B cell (primary cell): ENCODE measurements at regions not wholly inside any gene's neighbourhood (a gene's known extent, or its start where the extent isn't known, plus 50 kb on each side); places are given as distances from the start of the nearest gene placed in this dataset.

Experiments
- ATAC-seq: fragments of 200-7000 bp; cut with Tn5 transposase; one replicate; pipeline ENCODE4 v1.10.0; 2021; ENCODE audit warnings: low read depth, mild to moderate bottlenecking, moderate number of reproducible peaks, moderate library complexity
- CTCF ChIA-PET: fragments of 350-600 bp; sonication (Branson Sonifier 250); formaldehyde crosslinking; loops from one replicate; lab custom pipeline; 2021; ENCODE audit warnings: antibody characterized with exemption, inconsistent platforms; lab: Charles Lee
- POLR2A ChIA-PET: fragments of 350-600 bp; sonication (Branson Sonifier 250); formaldehyde crosslinking; loops from one replicate; lab custom pipeline; 2021; ENCODE audit warnings: antibody characterized with exemption; lab: Charles Lee
- DNase-seq: peaks from one replicate; pipeline ENCODE4 v3.0.0; 2013
- H2AFZ ChIP-seq: 2 replicates; pipeline ENCODE4 v1.6.1; 2012; ENCODE audit warnings: mild to moderate bottlenecking, low read depth, low read length; ENCODE audit not compliant: insufficient read depth, poor library complexity, severe bottlenecking
- H3K27ac ChIP-seq, 2 donors: 1 replicate in 1 of 2; 2 replicates in 1 of 2; pipeline ENCODE4 v1.5.1; 2012 to 2013; ENCODE audit warnings: low read length in 2 of 2, mild to moderate bottlenecking in 2 of 2, moderate library complexity in 1 of 2
- H3K27me3 ChIP-seq, 4 experiments: fragments of 200-600 bp in 1 of 4; sonication (generic) in 1 of 4; replicated peaks in 1 of 4; 1 replicate in 2 of 4; 2 replicates in 2 of 4; pipeline versions ENCODE4 v1.6.1 to v1.7.0; 2013 to 2016; ENCODE audit warnings: low read length in 3 of 4, mild to moderate bottlenecking in 2 of 4, mixed read lengths in 1 of 4, moderate library complexity in 1 of 4; ENCODE audit not compliant: insufficient read depth in 4 of 4, control insufficient read depth in 3 of 4; ENCODE audit errors: control extremely low read depth in 1 of 4
- H3K36me3 ChIP-seq, 2 experiments: replicated peaks in 1 of 2; 1 replicate in 1 of 2; 2 replicates in 1 of 2; pipeline versions ENCODE4 v1.6.1 to v1.7.1; 2013; ENCODE audit warnings: low read length in 1 of 2; ENCODE audit not compliant: insufficient read depth in 2 of 2, control insufficient read depth in 1 of 2; ENCODE audit errors: control extremely low read depth in 1 of 2, extremely low read depth in 1 of 2
- H3K4me1 ChIP-seq, 2 donors: fragments of 200-600 bp in 1 of 2; sonication (generic) in 1 of 2; 1 replicate in 1 of 2; 2 replicates in 1 of 2; pipeline versions ENCODE4 v1.5.1 to v1.6.1; 2013 to 2017; ENCODE audit warnings: low read length in 2 of 2; ENCODE audit not compliant: control insufficient read depth in 2 of 2, insufficient read depth in 2 of 2
- H3K4me2 ChIP-seq: replicated peaks from 2 replicates; pipeline ENCODE3; 2012; ENCODE audit warnings: mild to moderate bottlenecking, low read depth, low read length; ENCODE audit not compliant: poor library complexity, severe bottlenecking
- H3K4me3 ChIP-seq, 5 experiments: fragments of 200-600 bp in 1 of 5; sonication (generic) in 1 of 5; 1 replicate in 3 of 5; 2 replicates in 2 of 5; pipeline versions ENCODE4 v1.5.1 to v1.7.0; 2011 to 2016; ENCODE audit warnings: low read length in 4 of 5, mild to moderate bottlenecking in 4 of 5, low read depth in 2 of 5, control low read depth in 1 of 5, moderate library complexity in 1 of 5; ENCODE audit not compliant: insufficient read depth in 1 of 5; ENCODE audit errors: control extremely low read depth in 1 of 5, extremely low read depth in 1 of 5
- H3K79me2 ChIP-seq: fragments of 200-600 bp; sonication (generic); one replicate; pipeline ENCODE4 v1.6.0; 2016; ENCODE audit warnings: low read length; ENCODE audit not compliant: control insufficient read depth, insufficient read depth
- H3K9ac ChIP-seq: fragments of 200-600 bp; sonication (generic); 2 replicates; pipeline ENCODE4 v1.6.1; 2017; ENCODE audit warnings: mild to moderate bottlenecking, low read length, moderate library complexity
- H3K9me3 ChIP-seq, 3 donors: one replicate each; pipeline versions ENCODE4 v1.6.1 to v1.7.1; 2013; ENCODE audit warnings: low read length in 2 of 3; ENCODE audit not compliant: control insufficient read depth in 2 of 3, insufficient read depth in 1 of 3; ENCODE audit errors: control extremely low read depth in 1 of 3
- H4K20me1 ChIP-seq: 2 replicates; pipeline ENCODE4 v1.6.0; 2012; ENCODE audit warnings: mild to moderate bottlenecking, low read length; ENCODE audit not compliant: insufficient read depth, control insufficient read depth, poor library complexity, severe bottlenecking
- H3K27ac Mint-ChIP-seq: one replicate; pipeline ENCODE4 v1.8.0; 2021; ENCODE audit warnings: mixed read lengths
- H3K27me3 Mint-ChIP-seq: one replicate; pipeline ENCODE4 v1.8.0; 2021; ENCODE audit warnings: mixed read lengths
- H3K4me1 Mint-ChIP-seq: one replicate; pipeline ENCODE4 v1.8.0; 2021; ENCODE audit warnings: mixed read lengths
- H3K4me3 Mint-ChIP-seq: one replicate; pipeline ENCODE4 v1.8.0; 2021; ENCODE audit warnings: mixed read lengths
- H3K9me3 Mint-ChIP-seq: one replicate; pipeline ENCODE4 v1.8.0; 2022; ENCODE audit warnings: mixed read lengths; ENCODE audit not compliant: insufficient read depth
- CTCF ChIP-seq: fragments of 200-600 bp; IDR thresholded peaks from one replicate; pipeline ENCODE4 v1.8.0; 2022; ENCODE audit warnings: antibody characterized with exemption, mild to moderate bottlenecking
- EZH2 ChIP-seq: IDR thresholded peaks from 2 replicates; pipeline ENCODE4 v1.6.1; 2012; ENCODE audit warnings: borderline replicate concordance, low read depth, mild to moderate bottlenecking, moderate library complexity, low read length; ENCODE audit not compliant: insufficient read depth, poor library complexity, severe bottlenecking
- WGBS: methylation state at CpG from one replicate; pipeline ENCODE4 v1.1.5; 2013; ENCODE audit warnings: missing lambda C conversion rate; ENCODE audit not compliant: insufficient coverage; 5-methylcytosine and 5-hydroxymethylcytosine counted together
- intact Hi-C: fragments of 100-400 bp; cut with micrococcal nuclease; formaldehyde crosslinking; loops from one replicate; pipeline ENCODE4 v1.10.0; 2022

GRCh38 chr6:53441035-53441493, 92.3 kb upstream of the ELOVL5 start:
- H2AFZ ChIP-seq, result no peak overlapping the region
- H3K4me3 Mint-ChIP-seq, result no peak overlapping the region
- no peaks in the 10 kb centered on the region for H3K9me3 ChIP-seq
- no peak overlapping the region for H3K4me3 ChIP-seq
- DNase-seq (no peak), ATAC-seq (no peak)
- H3K36me3 ChIP-seq, result no peaks in the 10 kb centered on the region
- H3K4me2 ChIP-seq, result no peak overlapping the region
- H3K4me1 Mint-ChIP-seq, result peaks cover 22% of the 10 kb centered on the region
- CTCF ChIA-PET, result interaction anchor here (0.6 to 9.6 kb wide), 2 partner anchors 30 to 269 kb away, joined by 3 to 38 read pairs; no protein-coding TSS in a partner anchor
- TF ChIP-seq CTCF, result no peak
- TF ChIP-seq EZH2, result no peak
- no peak overlapping the region for H3K27ac Mint-ChIP-seq
- peaks cover 0 to 13% of the 10 kb centered on the region in 2 donors for H3K4me1 ChIP-seq
- H3K27ac ChIP-seq, result no peak overlapping the region
- no peak overlapping the region for H3K9ac ChIP-seq
- no peaks in the 10 kb centered on the region for H3K27me3 ChIP-seq
- POLR2A ChIA-PET, result no interaction called here
- intact Hi-C loops, result no loop called here
- no peaks in the 10 kb centered on the region for H4K20me1 ChIP-seq
- H3K79me2 ChIP-seq, result no peaks in the 10 kb centered on the region
- WGBS, result no CpG with 5 or more reads among the region's 1 CpG
- no peaks in the 10 kb centered on the region for H3K27me3 Mint-ChIP-seq
- no peaks in the 10 kb centered on the region for H3K9me3 Mint-ChIP-seq

- Histone ChIP-seq H3K4me2 (no peak overlapping the region), H3K4me3 (no peak overlapping the region), H3K27me3 (no peaks in the 10 kb centered on the region), H2AFZ (peak overlapping the region; percentile 4), H3K9ac (no peak overlapping the region), H3K36me3 (no peaks in the 10 kb centered on the region), H3K4me1 (peaks cover 0 to 13% of the 10 kb centered on the region in 2 donors), H4K20me1 (no peaks in the 10 kb centered on the region), H3K79me2 (no peaks in the 10 kb centered on the region), H3K9me3 (no peaks in the 10 kb centered on the region), H3K27ac (no peak overlapping the region)
- DNase-seq, result no peak
- intact Hi-C loops, result no loop called here
- no peaks in the 10 kb centered on the region for H3K27me3 Mint-ChIP-seq
- ChIA-PET CTCF (interaction anchor here (0.5 to 9.6 kb wide), 6 partner anchors 21 to 301 kb away, joined by 3 to 68 read pairs (median 12); no protein-coding TSS in a partner anchor), POLR2A (no interaction called here)
- H3K9me3 Mint-ChIP-seq, result no peaks in the 10 kb centered on the region
- H3K4me3 Mint-ChIP-seq, result no peak overlapping the region
- WGBS, result 63% methylated on average over 1 of the region's 3 CpGs
- TF ChIP-seq CTCF (no peak), EZH2 (no peak)
- H3K27ac Mint-ChIP-seq, result no peak overlapping the region
- no peak for ATAC-seq
- H3K4me1 Mint-ChIP-seq, result peaks cover 20% of the 10 kb centered on the region
Measured at GRCh38 chr6:53440336-53440945, 91.7 kb upstream of the ELOVL5 start.
